ENCODE measurements at regions not wholly inside any gene's neighbourhood (a gene's known extent, or its start where the extent isn't known, plus 50 kb on each side); places are given as distances from the start of the nearest gene placed in this dataset.

DNA sequence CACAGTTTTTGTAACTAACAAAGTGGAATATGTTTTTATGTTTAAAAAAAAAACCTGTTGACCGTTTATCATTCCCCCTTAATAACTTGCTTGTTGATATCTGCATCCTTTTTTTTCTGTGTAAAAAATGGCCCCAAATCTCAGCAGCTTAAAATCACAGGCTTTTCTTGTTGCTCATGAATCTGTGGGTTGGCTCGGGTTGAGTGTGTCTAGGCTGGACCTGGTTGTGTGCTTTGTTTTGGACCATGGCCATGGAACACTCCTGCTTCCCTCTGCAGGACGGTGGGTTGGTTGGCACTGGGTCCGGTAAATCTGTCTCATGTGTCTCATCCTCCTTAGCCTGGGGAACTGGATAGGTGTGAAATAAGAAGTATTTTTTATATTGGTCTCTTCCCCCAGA, 139.0 kb upstream of the LINC00305 start:
- FAIRE-seq (no peak), DNase-seq (ENCODE audit: low spot score in 2 of 2) (no peak)

DNA sequence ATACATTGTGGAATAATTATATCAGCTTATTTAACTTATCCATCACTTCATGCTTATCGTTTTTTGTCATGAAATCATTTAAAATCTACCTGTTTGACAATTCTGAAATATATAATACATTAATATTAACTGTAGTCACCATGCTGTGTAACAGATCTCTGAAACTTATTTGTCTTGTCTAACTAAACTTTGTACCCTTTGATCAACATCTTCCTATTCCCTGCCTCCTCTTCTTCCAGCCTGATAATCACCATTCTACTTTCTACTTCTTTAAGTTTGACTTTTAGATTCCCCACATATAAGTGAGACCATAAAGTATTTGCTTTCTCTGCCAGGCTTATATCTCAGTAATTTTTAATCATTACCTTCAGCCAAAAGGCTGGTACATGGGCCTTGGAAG, 134.2 kb upstream of the LINC00305 start:
- DNase-seq (ENCODE audit: low spot score in 2 of 2) (no peak), FAIRE-seq (no peak)

DNA sequence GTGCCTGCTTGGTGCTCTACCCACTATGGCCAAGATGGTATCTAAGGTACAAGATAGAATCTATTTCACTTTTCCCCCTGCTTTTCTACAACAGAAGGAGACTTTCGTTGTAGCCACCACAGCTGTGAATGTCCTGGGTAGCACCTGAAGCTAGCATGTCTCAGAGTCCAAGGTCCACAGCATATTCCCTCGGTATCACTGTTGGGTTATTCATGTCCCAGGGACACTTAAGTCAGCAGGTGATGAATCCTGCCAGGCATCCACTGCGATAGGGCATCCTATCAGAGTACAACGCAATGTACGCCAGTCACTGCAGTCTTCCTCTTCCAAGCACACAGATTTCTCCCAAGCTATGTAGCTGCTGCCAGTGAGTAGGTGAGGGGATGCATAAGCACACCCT, 129.1 kb upstream of the LINC00305 start:
- DNase-seq (ENCODE audit: low spot score in 2 of 2) (no peak), FAIRE-seq (no peak)

DNA sequence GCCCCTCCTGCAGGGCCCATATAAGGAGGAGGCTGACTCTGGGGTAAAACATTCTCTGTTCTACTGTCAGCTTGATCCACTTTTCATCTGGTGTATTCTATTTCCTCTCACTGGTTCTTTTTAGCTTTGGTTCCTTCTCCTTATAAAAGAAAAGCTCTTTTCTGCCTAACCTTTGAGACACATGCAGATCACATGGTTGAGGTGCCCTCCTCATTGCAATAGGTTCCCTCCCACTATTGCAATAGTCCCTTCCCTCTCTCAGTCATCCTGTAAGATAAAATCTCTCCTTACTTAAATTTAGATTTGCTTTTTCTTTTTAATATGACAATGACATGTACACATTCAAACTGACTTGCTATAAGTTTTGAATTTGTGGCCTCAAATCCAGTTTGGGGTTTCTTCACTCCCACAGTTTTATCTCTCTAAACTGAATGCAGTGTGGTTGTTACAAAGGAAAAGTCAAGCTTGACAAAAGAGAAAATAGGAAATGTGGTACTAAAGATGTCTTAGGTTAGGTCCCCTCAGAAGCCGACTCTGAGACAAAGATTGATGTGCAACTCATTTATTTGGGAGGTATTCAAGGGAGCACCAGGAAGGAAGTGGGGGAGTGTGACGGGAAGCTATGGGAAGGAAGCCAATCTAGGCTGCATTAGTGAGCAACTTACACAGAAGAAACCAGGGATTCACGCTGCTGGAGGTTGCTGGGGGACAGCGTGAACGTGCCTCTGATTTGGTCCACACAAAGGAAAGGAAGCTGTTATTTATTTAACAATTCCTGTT, 127.6 kb upstream of the LINC00305 start:
- FAIRE-seq (no peak), DNase-seq (ENCODE audit: low spot score in 2 of 2) (no peak)

DNA sequence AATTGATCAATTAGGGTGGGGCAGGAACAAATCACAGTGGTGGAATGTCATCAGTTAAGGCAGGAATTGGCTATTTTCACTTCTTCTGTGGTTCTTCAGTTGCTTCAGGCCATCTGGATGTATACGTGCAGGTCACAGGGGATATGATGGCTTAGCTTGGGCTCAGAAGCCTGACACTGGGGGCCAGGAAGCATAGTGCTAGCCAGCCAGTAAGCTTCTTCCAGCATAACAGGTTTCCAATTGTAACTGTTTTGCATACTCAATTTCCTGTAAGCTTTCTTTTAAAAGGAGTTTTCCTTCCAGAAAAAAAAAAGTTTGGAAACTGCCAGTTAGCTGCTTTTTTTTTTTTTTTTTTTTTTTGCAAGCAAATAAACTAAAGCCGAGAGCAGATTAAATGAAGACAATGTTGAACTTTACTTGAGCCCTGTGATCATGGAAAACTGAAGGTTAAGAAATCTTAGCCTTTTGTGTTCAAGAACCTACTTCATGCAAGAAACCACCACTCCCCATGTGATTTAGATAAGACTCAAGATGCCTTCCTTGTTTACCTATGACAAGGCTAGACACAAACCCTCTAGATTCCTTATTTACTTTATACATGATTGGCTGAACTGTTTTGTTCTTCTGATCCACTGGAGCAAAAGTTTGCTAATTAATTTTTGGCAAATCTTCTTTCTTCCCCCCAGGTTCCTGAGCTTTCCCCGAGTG, 126.9 kb upstream of the LINC00305 start:
- FAIRE-seq (no peak), DNase-seq (ENCODE audit: low spot score in 2 of 2) (no peak)

DNA sequence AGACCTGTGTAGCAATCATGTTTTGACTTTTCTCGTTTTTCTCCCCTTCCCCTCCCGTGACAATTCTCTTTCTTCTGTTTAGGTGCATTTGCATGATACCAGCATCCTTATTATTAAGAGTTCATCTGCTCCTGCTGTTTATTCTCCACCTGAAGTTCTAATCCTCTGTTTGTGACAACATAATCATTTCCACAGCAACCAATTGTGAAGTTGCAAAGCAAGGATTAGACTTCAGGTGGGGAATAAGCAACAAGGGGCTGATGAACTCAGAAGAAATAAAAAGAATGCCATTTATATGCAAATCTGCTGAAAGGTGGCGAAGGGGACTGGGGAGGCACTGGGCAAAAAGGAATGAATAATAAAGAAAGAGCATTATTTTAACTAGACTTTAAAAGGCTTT, 124.8 kb upstream of the LINC00305 start:
- FAIRE-seq (no peak), DNase-seq (ENCODE audit: low spot score in 2 of 2) (no peak)

DNA sequence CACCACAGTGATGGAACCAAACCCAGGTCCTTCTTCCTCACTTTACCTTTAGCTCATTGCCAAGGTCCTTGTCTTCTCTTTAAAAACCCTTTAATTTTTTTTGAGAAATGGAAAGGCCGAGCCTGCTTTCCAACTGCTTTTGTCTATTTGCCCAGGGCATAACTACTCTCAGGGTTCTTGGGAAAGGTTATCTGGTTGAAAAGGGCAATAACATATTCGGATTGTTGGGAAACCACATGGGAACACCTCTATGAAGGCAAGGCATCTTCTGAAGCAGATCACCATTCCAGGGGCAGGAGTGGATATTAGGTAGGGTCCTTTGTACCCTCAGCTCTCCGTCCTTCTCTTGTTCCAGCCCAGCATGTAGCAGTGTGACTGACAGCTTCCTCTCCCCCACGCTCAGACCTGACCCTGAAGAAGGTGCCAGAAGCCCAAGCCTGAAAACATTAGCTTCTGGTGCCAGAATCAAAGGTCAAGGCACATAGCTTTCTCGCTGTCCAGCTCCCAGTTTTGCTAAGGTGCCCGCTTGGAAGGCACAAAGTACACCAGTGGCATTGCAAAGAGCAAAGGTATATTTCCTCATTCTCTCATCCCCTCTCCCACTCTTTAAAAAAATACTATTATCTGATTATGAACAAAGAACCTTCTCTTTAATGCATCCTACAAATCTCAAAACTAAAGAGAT, 123.2 kb upstream of the LINC00305 start:
- no peak for DNase-seq (ENCODE audit: low spot score in 2 of 2)
- FAIRE-seq, result no peak

DNA sequence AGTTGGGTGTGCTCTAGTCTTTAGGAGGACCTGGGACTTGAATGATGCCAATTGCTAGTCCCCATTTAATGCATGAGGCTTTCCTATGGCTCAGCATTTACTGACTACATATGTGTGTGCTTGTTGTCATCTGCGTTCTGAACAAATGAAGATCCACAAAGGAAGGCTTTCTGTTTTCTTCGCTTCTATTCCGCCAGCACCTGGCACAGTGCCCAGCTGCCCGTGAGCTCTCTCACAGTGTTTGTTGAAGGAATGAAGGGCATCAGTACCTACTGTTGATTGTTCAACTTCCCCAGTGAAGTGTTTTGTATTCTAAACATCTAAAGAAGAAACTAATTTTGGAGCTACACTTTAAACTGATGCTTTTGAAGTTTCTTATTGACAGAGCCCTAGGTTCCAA, 122.4 kb upstream of the LINC00305 start:
- FAIRE-seq (no peak), DNase-seq (ENCODE audit: low spot score in 2 of 2) (no peak)

DNA sequence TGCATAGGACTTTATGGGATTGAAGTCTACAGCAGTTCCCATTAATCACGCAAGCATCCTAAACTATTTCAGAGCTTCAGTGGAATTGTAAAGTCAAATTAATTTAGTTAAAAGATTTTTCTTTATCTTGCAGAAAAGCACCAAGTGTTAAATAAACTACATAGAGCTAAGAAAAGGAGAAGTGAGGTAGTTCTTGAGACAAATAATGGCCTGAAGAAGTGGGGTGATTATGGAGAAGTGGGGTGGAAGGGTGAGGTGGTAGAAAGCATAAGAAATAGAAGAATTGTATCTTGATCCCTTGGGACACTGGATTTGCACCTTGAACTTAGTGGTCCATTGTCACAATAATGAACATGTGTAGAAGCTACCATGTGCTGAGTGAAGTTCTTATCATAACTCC, 121.7 kb upstream of the LINC00305 start:
- DNase-seq (ENCODE audit: low spot score in 2 of 2) (no peak), FAIRE-seq (no peak)

DNA sequence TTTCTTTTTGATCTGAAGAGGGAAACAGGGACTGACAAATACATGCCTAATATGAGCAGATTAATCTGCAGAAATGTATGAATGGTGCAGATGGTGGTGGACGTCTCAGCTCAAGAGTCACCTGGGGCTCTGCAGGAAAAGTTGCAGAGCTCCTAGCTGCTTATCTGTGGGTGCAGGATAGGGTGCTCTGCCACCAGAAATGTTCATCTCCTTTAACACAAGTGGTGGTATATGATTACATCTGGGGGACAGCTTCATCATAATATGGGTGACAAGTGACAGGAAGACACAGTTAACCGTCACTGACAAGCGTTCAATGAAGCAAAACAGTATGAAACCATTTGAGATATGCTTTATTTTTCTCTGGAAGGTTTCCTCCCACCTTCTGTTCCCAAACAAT, 121.2 kb upstream of the LINC00305 start:
- DNase-seq (ENCODE audit: low spot score in 2 of 2), result no peak
- no peak for FAIRE-seq

DNA sequence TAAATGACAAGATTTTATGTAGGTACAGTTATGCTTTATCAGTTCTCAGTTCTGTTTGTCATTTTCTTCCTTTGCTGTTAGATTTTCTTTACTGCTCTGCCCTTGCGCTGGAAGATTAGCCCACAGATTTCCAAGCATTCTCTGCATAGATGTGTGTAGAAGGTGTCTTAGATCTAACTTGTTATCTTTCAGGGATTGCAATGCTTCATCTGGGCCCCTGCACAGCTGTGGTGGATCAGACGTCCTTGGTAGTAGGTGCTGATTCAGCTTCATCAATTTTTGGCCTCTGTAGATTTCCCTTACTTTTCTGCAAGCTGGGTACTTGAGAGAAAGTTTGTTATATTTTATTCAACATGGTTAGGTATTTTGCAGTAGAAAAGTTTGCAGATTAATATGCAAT, 115.3 kb upstream of the LINC00305 start:
- FAIRE-seq (no peak), DNase-seq (ENCODE audit: low spot score in 2 of 2) (no peak)

DNA sequence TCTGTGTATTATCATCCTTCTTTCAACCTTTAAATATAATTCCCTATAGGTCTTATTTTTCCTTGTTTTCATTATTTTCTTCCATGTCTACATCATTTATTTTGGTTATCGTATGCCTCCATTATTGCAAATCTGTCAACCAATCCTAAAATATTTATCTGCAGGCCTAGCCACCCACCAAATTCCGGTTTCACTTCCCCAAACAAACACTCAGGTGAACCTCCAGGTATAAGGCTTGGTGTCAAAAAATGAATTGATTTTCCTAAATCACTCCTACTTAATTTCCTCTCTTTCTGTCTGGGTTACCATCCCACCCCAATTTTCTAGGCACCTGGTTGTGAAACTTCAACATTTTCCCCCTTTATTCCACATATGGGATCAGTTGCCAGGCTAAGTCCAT, 111.9 kb upstream of the LINC00305 start:
- FAIRE-seq (no peak), DNase-seq (ENCODE audit: low spot score in 2 of 2) (no peak)

DNA sequence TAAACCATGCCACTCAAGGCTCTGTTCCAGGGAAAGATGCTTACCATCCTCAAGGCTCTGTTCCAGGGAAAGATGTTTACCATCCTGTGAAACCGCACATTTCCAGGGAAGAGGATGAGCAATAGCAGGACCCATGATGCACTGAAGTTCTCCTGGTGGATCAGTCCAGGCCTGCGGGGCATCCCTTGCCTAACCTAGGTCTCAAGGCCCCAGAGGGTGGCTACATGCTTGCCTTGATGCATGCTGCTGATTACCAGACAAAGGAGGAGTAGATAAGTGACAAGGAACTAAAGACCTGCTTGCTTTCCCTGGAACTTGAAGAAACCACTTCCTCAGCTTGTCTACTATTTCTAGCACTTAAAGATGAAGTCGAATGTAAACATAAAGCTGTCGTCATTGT, 111.0 kb upstream of the LINC00305 start:
- DNase-seq (ENCODE audit: low spot score in 2 of 2), result no peak
- no peak for FAIRE-seq

DNA sequence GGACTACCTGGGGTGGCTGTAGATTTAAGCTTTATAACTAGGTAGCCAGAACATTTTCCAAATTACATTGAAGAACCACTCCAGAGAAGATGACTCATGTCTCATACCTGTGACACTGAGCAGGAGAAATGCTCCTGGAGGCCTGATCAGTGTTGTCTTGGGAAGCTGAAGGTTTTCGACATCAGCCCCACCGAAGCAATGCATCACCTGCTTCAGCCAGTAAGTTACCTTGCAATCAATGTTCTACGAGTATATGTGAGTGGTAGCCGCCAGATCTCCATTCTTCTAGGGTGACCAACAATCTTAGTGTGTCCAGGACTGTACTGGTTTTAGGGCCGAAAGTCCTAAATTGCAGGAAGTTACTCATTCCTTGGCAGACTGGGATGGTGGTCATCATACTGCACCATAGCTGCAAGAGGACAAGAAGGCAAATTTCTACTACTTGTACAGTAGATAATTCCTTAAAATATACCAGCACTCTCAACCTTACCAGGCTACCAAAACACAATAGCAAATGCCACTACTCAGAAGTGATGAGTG, 109.3 kb upstream of the LINC00305 start:
- FAIRE-seq (no peak), DNase-seq (ENCODE audit: low spot score in 2 of 2) (no peak)

DNA sequence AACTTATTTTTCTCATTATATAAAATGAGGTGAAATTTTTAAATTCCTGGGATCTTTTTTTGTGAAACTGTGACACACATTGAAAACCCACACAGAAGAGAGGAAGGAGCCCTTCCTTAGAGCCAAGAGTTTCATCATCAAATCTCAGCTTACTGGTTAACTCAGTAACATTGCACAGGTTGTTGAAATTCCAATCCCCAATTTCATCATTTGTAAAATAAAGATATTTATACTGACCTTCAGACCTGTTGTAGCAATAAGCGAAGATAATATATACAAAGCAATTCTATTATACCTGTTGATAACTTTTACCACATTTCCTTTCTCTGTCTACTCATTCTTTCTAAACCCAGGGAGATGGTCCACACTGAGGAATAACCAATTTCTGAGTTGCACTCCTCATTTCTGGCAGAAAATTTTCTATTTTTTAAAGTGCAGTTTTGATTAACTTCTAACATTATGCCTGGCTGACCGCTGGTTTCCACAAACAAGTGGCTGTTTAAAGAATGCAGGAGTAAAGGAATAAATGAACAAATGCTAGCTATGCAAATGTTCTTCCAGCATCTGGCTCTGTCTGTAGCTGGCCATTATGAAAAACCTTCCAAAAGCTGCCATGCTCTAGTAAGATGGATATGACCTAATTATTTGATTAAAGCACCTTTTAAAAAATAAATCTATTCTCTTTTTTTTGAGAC, 105.7 kb upstream of the LINC00305 start:
- no peak for FAIRE-seq
- no peak for DNase-seq (ENCODE audit: low spot score in 2 of 2)

DNA sequence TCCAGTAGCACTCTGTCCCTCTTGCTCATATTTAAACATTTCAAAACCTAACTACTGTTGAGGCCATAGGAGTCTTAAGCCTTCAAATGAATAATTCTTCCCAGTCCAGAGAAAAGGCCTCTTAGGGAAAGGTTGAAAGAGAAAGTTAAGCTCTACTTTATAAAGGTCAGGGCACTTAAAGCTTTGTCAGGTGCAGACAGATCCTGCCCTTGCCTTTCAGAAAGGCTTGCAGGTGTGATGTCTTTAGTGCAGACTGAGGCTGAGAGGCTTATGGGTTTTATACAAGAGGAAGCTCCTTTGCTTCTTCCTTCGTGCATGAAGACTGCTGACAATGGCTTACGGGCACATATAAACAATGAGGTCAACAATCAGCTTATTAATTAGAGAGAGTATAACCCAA, 105.0 kb upstream of the LINC00305 start:
- DNase-seq (ENCODE audit: low spot score in 2 of 2) (no peak), FAIRE-seq (no peak)

DNA sequence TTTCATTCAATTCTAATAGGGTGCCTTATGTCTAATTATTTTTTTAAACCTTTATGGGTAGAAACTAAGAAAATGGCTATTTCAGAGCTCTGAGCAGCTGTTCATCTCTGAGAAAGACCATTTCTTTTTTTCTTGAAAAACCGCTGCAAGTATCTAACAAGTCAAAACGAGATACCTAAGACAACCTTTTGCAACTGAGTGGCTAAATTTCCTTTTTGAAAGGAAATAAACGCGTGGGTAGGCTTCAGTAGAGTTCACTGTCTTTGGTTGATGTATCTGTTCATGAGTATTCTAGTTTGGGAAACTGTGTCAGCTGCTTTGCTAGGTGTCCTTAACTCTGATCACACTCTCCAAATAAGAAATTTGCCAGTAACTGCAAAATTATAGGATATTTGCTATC, 104.3 kb upstream of the LINC00305 start:
- FAIRE-seq (no peak), DNase-seq (ENCODE audit: low spot score in 2 of 2) (no peak)

DNA sequence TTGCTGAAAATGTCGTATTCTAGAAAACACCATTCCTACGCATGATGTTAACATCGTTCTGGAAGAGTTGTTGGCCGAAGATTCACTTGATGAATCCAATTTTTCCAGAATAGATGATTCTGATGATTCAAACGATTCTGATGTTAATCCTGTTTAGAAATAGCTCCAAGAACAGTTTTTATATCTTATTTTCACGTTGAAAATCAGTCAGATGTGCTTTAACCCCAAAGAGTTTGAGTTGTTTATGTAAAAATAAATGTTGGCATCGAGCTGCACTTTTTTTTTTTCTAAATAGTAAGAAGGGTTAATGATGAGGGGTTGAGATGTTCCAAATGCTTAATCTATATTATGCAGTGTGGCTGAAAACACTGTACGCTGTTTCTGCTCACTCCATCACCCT, 99.9 kb upstream of the LINC00305 start:
- DNase-seq (ENCODE audit: low spot score in 2 of 2) (no peak), FAIRE-seq (no peak)

DNA sequence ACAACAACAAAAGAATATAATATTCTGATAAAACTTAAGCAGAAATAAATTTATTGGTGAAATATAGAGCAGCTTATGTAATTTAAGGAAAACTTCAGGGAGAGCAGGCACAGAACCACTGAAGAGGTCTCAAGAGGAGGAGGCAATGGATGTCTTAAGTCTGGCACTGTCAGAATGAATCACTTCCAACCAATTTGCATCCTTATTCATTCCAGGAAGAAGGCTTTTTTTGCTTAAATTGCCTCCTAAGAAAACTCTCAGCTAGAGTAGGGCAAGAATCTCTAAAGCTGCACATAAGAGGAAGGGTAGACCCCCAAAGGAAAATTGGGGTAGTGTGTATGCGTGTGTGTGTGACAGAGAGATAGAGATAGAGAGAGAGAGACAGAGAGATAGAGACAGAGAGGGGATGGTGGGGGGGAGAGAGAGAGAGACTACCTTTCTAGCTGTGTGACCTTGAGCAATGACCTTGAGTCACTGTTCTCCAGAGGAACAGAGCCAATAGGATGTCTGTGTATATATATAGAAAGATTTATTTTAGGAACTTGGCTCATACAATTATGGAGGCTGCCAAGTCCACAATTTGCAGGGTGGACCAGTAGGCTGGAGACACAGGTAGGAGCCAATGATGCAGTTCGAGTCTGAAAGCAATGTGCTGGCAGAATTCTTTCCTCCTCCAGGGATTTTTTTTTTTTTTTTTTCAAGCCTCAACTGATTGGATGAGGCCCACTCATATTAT, 96.4 kb upstream of the LINC00305 start:
- FAIRE-seq, result no peak
- no peak for DNase-seq (ENCODE audit: low spot score in 2 of 2)

DNA sequence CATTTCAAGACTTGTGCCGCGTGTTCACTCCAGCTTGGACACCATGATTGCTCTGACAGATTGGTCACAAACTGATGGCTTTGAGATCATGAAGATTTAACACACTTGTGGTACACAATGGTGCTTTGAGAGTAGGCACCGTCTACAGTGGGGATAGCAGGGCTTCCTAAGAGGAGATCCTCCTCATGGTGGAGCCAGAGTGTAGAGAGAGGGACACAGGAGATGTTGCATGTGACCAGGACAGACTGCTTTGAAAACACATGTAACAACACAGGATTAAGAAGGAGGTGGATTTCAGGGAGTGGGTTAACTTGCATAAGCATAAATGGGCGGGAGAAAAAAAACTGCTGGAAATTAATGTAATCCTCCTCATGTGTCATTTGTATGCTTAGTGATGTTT, 95.7 kb upstream of the LINC00305 start:
- DNase-seq (ENCODE audit: low spot score in 2 of 2), result no peak
- FAIRE-seq, result no peak
